ENCODE measurements at regions not wholly inside any gene's neighbourhood (a gene's known extent, or its start where the extent isn't known, plus 50 kb on each side); places are given as distances from the start of the nearest gene placed in this dataset.

DNA sequence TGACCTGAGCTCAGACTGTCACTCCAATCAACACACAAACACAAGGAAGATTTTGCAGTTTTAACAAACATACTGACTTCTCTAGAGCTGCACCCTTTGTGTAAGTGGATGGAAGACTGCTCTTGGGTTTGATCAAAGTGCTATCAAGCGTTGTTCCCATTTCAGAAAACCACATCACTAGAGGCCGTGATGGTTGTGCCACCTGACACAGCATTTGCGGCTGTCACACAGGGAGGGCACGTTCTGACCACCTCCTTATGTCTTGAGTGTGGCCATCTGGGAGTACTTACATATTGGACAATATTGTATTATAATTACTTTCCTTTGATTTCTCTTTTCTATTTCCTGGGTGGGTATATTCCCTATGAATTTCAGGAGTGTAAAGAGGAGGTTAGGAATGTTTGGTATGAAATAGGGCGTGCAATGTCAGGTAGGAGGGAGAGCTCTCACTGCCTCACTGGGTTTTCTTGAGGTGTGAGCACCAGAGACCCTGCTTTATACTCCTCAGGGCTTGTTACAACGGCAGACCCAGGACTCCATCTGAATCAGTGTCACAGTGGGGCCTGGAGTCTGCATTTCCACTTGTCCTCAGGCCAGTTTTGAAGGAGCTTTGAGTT is 74.3 kb downstream of the SYNE3 start:
- no peak for DNase-seq

DNA sequence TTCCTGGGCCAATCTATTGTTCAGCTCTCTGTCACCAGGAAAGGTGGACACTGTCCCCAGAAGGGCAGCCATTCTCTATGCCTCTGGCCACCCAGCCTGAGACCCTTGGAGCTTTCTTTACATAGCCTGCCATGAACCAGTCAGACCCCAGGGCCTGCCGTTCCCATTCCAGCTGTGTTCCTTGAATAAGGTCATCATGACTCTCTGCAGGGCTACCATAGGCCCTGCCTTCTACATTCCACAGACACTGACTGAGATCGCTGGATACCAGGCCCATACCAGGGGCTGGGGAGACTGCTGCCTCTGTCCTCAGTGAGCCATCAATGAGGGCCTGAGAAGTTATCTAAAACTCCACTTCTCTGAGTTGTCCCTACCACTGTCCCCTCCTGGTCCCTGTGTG is 75.5 kb downstream of the SYNE3 start:
- DNase-seq = no peak

DNA sequence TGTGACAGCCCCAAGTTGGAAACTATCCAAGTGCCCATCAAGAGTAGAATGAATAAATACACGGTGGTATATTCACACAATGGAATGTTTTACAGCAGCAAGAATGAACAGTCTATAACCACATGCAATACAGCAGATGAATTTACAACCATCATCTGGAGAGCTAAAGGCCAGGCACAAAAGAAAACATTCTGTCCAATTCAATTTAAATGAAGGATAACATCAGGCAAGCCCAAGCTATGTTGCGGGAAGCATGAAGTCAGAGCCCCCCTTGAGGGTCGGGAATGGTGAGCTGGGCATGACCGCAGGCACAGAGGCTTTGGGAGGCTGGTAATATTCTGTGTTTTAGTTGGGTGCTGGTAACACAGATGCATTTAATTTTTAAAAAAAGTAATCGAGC is 76.0 kb downstream of the SYNE3 start:
- DNase-seq = no peak

DNA sequence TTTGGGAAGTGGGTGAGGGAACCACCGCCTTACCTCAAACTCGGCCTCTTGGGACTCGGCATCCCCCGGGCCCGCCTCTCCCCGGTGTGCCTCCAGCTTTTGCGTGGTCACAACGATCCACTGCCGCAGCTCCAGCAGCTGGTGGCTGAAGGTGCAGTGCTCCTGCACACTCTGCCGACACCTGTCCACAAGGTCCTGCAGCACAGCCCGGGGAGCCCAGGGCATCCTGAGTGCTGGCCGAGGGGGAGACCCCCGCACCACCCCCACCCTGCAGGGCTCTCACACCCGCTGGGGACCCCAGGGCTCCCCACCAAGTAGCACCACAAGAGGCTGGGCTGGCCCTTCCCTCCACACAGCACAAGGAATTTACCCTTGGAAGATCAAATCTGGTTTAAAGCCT is 76.6 kb downstream of the SYNE3 start:
- DNase-seq = no peak

DNA sequence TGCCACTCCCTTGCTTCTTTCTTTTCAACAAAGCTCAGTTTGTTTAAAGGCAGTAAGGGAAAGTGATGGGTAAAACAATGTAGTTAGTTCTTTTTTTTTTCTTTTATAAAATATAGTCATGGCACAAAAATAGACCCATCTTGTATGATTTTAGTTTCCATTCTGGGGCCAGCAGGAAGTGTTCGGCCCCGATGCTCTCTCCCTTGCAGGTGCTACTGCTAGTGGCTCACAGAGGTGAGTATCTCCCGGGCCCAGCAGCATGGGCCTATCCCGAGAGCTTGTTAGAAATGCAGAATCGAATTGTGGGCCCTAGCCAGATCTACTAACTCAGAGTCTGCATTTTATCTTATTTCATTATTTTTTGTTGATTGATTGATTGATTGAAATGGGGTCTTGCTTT is 78.7 kb downstream of the SYNE3 start:
- no peak for DNase-seq

DNA sequence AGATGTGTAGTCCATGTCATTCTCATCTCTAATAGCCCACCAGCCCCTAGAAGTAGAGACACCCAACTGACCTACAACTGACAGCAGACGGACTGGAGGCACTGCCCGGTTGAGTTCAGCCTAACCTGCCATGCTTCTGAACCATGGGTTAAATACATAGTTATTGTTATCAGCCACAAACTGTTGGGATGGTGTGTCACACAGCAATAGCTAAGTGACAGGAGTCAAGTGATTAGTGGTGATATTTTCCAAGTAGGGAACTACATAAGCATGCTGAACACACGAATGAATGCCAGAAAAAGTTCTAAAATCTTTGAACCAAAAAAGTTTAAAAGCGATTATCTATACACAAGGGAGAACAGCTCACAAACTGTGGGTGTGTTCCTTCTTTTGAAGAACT is 80.1 kb downstream of the SYNE3 start:
- no peak for DNase-seq

DNA sequence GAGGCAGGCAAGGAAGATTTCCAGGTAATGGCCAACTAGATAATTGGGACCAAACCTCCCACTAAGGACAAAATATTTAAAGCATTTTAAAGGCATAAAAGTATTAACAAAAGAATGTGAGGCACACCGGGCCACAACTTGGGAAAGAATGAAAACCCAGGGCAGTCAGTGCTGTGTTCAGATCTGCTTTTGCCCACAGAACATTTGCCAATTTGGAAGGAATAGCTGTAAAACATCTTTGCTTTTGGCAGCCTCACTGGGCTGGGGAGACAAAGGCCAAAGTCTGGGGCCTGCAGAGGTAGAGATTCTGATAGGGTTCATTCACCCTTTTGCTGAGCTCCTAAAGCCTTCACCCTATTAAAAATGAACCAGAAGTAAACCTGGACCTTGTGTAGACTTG is 82.3 kb downstream of the SYNE3 start:
- DNase-seq = no peak

DNA sequence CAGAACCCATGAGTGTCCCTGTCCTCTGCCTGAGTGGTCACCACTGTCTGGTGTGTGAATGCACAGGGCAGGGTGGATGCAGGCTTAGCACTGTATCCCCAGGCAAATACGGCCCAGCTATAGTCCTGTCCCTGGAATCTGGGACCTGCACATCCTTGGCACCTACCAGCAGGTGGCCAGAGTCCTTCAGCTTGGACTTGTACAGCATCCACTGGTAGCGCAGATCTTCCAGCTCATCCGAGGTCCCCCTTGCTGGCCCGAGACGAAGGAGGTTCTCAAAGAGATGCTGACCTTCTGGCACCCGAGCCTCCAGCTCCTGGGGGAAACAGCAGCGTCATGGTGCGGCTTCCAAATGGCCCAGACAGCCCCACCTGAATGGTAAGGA is 83.4 kb downstream of the SYNE3 start:
- DNase-seq = no peak

DNA sequence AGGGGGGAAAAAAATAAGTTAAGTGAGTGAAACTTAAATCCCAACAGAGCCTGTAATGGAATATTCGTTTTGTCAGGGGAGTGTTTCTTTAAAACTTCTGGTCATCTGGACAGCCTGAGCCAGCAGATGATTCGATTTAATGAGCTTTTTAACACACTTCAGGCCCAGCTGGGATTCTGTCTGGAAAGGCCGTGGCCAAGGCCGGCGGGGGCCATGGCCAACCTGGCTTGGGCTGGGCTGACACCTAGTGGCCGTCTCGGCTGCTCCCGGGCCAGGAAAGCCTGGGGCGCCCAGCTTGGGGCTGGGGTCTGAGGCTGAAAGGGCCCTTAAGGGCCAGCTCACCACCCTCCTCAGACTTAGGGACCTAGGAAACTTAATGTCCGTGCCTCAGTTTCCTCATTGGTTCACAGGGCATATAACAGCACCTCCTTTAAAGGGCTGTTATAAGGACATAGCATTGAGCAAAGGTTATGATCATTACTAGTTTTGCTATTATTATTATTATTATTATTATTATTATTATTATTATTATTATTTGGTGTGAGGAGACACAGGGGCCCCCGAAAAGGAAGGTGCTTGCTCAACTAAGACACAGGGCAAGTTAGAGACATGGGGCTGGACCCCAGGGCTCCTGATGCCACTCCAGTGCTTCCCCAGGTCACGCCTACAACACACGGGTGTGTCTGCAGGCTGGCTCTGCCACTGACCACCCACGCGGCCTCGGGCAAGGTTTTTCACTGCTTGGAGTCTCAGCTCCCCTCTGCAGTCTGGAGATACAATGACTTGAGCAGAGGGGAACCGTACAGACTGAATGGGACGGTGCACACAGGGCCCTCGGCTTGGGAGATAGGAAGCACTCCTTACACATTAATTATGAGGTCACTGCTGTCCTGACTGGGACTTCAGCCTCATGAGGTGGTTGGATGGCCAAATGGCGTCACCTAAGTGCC is 84.0 kb downstream of the SYNE3 start:
- no peak for DNase-seq

DNA sequence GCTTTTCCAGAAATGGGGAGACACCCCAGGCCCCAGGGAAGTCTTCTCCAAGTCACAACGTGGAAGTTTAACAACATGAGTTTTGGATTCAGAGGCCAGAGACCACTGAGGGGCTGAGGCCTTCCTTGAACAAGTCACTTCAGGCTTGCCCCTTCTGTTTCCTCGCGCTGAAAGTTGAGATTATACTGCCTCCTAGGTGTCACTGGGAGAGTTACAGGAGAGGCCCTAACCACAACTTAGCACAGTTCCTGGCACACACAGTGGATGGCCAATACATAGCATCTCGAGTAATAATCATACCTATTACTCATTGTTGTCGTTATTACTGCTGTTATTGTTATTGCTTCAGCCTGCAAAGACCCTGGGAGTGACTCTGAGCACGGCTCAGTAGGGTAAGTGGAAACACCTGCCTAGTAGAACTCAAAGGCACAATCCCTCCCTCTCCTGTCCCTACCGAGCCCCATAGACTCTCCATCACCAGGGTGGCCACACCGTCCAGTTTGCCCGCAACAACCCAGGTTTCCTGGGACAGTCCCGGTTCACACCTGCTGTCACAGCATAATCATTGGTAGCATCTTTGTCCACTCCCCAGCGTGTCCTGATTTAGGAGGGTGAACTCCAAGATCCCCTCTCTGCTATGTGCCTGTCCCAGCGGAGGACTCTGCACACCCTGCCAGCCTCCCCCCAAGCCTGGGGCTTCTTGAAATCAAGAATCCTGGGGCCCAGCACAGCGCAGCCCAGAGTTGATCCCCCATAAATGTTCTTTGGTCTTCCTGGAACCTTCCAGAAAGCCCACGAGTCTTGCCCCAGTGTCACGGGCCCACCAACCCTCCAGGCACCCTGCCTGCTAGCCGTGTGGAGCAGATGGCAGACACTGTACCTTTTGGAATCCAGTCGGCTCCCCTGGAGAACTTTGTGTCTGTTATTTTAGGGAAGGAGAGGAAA is 85.0 kb downstream of the SYNE3 start:
- no peak for DNase-seq

DNA sequence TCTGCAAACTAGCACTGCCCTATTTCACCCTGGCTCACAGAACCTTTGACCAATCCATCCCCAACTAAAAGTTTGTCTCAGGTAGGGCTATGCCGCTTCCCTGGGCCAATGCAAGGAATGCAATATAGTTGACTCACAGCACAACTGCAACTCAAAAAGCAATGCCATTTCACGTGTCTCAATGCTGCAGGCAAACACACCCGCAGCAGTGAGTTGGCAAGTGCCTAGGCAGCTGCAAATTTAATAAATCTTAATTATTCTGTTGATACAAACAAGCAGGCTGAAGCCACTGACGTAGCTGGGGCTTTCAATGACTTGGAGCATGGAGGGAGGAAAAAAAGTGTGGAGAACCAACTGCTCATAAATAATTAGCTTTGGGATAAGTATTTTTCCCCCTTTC is 87.9 kb downstream of the SYNE3 start:
- DNase-seq = no peak

DNA sequence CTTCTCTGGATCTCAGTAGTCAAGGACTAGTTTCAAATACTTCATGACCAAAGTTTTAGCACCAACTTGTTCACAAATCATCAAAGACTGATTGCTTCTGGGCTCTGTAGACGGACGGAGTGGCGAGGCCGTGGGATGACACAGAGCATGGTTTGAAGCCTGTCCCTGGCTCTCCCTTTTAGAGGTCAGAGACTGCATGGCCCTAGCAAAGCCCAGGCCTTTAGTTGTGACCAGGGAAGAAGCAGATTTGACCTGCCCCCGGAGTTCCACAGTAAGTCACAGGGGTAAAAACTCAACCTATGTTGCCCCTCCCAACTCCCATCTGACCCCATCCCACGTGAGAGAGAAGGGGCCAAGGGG is 90.4 kb downstream of the SYNE3 start:
- no peak for DNase-seq

DNA sequence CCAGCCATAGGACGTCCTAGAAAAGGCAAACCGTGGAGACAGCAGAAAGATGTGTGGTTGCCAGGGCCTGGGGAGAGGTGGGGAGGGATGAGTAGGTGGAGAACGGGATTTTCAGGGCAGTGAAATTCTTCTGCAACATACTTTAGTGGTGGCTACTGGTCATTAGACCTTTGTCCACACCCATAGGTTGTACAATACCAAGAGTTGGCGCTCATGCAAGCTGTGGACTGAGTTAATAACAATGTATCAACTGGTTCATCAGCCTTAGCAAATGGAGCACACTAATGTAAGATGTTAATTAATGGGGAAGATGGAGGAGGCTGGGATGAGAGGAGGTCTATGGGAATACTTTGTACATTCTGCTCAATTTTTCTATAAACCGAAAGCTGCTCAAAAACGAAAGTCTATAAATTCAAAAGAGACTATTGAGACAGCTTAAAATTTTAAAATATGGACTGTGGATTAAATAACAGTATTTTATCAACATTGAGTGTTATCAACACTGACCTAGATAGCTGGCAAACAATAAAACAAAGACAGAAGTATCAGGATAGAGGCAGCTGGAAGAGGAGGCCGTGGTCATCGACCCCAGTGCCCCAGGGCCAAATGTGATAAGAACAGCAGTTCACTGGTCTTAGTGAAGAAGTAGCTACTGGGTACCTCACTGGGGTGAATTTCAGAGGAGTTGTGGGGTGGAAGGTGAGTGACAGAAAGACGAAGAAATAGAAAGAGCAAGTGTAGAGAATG is 90.9 kb downstream of the SYNE3 start:
- DNase-seq = no peak

DNA sequence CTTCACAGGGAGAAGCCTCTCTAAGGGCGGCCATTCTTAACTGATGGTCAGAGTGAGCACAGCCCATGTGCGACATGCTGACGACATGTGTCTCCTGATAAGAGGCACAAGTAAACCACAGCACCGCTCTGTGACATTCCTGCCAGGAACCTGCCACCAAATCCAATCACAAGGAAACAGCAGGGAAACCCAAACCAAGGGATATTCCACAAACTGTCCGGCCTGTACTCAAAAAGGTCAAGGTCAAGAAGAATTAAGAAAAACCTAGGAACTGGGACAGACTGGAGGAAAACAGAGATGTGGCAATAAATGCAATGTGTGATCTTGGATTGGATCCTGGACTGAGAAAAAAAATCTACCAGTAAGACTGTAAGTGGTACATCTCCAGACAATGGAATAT is 91.9 kb downstream of the SYNE3 start:
- no peak for DNase-seq

DNA sequence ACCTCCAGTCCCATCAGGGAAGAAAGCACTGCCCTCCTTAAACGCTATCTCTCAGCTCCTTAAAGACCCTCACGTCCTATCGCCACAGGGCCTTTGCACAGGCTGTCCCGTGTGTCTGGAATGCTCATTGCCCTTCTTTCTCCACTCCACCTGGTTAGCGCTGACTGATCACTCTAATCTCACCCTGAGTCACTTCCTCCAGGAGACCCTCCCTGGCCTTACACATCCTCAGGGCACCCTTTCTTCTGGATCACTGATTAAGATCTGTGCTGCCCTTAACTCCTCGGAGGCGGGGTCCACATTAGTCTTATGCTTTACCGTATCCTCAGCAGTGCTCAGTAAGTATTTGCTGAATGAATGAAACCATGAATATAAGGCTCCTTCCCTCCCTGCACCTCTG is 94.7 kb downstream of the SYNE3 start:
- no peak for DNase-seq

DNA sequence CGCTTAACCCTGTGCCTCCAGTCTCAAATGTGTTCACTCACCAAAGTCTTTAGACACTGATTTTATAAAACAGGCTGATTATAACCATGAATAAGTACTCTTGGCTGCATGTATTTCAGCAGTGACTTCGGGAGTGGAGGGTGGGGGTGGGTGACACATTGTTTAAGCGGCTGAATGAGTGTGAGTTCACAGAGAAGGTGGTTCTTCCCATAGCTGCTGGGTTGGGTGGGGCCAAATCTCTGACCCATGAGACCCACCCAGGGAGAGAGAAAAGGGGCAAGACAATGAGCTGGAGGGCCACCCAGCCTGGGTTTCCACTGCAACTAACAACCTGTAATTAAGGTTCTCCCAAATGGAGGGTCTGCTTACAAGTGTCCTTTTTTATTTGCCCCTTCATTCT is 96.4 kb downstream of the SYNE3 start:
- no peak for DNase-seq

DNA sequence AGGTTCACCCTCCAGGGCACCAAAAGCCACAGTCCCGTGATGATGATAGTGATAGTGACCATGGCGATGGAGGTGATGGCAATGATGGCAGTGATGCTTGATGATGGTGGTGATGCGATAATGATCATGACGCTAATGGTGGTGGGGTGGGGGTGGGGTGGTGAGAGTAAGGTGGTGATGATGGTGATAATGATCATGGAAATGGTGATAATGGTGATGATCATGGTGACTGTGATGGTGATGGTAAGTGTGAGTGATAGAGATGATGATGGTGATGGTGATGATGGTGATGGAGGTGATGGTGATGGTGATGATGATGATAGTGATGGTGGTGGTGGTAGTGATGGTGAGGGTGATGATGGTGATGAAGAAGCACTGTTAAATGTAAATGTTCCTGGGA is 96.9 kb downstream of the SYNE3 start:
- no peak for DNase-seq

DNA sequence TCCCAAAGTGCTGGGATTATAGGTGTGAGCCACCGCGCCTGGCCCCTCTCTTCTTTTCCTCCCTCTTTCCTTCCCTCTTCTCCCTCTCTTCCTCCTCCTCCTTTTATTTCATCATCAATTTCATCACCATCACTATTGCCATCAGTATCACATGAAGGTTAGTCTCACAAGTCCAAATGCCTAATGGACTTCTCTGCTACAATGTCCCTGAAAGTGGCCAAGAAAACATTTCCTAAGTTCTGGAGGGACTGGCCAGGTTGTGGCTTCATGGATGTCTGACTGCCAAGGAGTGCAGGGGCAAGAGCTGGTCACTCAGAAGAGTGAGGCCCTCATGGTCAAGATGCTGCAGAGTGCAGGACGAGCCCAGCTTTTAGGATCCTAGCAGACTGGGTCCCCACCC is 97.6 kb downstream of the SYNE3 start:
- no peak for DNase-seq

DNA sequence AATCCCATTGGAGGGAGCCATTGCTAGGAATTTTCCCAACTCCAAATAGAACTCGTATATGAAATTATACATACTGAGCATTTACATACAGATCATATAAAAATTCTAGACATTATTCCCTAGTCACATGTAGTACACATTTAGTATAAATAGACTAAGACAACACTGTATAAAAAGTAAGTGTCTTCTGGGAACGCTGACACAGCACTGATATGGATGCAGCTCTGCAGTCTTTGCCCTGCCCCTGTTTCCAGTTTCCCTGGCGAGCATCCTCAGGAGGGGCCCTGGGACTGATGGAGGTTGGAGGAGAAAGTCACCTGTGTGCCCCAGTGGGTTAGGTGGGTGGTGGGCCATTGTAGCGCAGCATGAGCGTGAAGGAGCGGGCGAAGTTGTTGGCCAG is 97.8 kb upstream of the CLMN start:
- DNase-seq = no peak

DNA sequence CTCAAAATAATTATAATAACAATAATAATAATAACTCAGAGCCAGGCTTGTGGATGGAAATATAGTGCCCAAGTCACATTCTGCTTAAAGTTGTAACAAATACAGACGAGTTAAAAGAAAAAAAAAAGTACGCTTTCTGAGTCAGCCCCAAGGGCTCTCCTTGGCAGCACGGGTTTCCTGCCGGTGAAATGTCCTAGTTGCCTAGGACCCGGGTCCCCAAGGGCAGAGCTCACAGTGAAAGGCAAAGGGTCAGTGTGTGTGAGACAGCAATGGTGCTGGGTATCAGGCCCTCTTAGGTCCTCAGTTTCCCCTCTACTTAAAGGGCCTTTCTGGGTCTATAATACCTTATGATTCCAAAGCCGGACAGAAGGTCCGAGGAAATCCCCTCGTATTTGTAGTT is 96.3 kb upstream of the CLMN start:
- no peak for DNase-seq

DNA sequence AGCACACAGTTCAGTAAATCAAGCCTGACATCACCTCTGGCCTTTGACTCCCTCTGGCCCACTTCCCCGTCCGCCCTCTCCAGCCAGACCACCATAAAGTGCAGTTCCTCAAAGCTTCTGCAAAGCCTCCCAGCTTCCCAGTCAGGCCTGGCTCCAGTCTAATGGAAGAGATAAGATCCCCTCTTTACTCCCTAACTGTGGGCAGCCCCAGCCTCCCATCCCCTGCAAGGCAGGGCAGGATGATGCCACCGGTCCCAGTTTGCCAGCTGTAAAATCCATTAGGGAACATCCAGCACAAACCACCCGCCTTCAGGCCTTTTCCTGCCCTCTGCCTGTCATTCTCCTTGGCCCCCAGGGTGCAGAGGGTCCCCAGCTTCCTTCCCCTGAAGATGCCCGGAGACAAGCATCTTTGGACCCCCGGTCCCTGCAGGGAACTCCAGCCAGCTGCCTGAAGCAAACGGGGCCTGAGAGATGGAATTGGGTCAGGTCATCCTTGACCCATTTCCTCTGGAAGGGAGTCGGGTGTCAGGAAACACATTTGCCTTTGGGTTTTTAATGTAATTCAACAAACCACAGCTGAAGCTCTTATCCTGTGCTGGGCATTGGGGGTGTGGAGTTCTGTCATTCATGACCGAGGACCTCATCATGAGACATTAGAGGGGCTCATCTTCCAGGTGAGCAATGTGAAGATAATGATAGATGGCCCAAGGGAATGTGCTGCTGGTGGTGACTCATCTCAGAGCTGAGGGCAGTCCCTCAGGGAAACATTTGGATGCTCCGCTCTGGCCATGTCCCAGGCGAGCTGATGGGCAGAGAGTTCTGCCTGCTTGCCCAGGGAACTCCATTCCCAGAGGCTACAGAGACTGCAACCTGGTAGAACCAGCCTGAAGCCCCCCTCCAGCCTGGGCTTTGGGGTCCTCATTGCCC is 93.8 kb upstream of the CLMN start:
- DNase-seq = no peak
